Natural killer cell (primary cell): ENCODE measurements at regions not wholly inside any gene's neighbourhood (a gene's known extent, or its start where the extent isn't known, plus 50 kb on each side); places are given as distances from the start of the nearest gene placed in this dataset.
"Not testable (repeated sequence)": the region's sequence is repeated elsewhere in the genome, so short reads cannot be mapped to it uniquely, and the experiment has no call there.

ENCODE experiments used
- ATAC-seq, 3 donors: fragments of 150-1000 bp in 2 of 3; fragments of 200-7000 bp in 1 of 3; cut with Tn5 transposase; 1 replicate in 1 of 3; 2 replicates in 2 of 3; pipeline ENCODE4 v1.10.0; 2021; ENCODE audit warnings: mild to moderate bottlenecking in 2 of 3, moderate library complexity in 2 of 3
- DNase-seq, 2 donors: peaks; one replicate each; pipeline versions ENCODE4 v3.0.0 to v3.0.0-alpha.2; 2013 to 2021; ENCODE audit warnings: mixed read lengths in 1 of 2
- H3K27ac ChIP-seq: one replicate; pipeline ENCODE4 v1.5.1; 2013; ENCODE audit warnings: mild to moderate bottlenecking, low read length
- H3K27me3 ChIP-seq: one replicate; pipeline ENCODE4 v1.6.1; 2013; ENCODE audit warnings: low read length; ENCODE audit not compliant: control insufficient read depth, insufficient read depth
- H3K36me3 ChIP-seq: one replicate; pipeline ENCODE4 v1.6.1; 2013; ENCODE audit warnings: low read length; ENCODE audit not compliant: control insufficient read depth, insufficient read depth
- H3K4me1 ChIP-seq: one replicate; pipeline ENCODE4 v1.6.1; 2013; ENCODE audit warnings: low read length; ENCODE audit not compliant: control insufficient read depth, insufficient read depth
- H3K4me3 ChIP-seq: one replicate; pipeline ENCODE4 v1.5.1; 2013; ENCODE audit warnings: low read length
- H3K9me3 ChIP-seq: one replicate; pipeline ENCODE4 v1.6.1; 2013; ENCODE audit warnings: low read length; ENCODE audit not compliant: control insufficient read depth, insufficient read depth
- H3K27ac Mint-ChIP-seq, 2 donors: one replicate each; pipeline ENCODE4 v1.8.0; 2022; ENCODE audit warnings: mild to moderate bottlenecking in 2 of 2, mixed read lengths in 2 of 2, moderate library complexity in 1 of 2
- H3K27me3 Mint-ChIP-seq, 2 donors: one replicate each; pipeline ENCODE4 v1.8.0; 2022; ENCODE audit warnings: low read depth in 2 of 2, mixed read lengths in 2 of 2
- H3K36me3 Mint-ChIP-seq: one replicate; pipeline ENCODE4 v1.8.0; 2022; ENCODE audit warnings: mixed read lengths
- H3K4me1 Mint-ChIP-seq, 2 donors: one replicate each; pipeline ENCODE4 v1.8.0; 2022; ENCODE audit warnings: mixed read lengths in 2 of 2
- H3K4me3 Mint-ChIP-seq: one replicate; pipeline ENCODE4 v1.8.0; 2022; ENCODE audit warnings: mild to moderate bottlenecking, moderate library complexity, mixed read lengths
- H3K9me3 Mint-ChIP-seq, 2 donors: one replicate each; pipeline ENCODE4 v1.8.0; 2022; ENCODE audit warnings: mixed read lengths in 2 of 2
- WGBS: methylation state at CpG from one replicate; pipeline ENCODE4 v1.1.7; 2013; ENCODE audit warnings: missing lambda C conversion rate; ENCODE audit not compliant: insufficient coverage; 5-methylcytosine and 5-hydroxymethylcytosine counted together
- intact Hi-C: fragments of 100-400 bp; cut with micrococcal nuclease; formaldehyde crosslinking; loops from one replicate; pipeline ENCODE4 v1.14.2; 2022
- TF ChIP-seq, protein P1 (sequence below): fragments of 200-600 bp; IDR thresholded peaks from one replicate; pipeline ENCODE4 v1.8.0; 2022; ENCODE audit warnings: antibody characterized with exemption

DNA sequence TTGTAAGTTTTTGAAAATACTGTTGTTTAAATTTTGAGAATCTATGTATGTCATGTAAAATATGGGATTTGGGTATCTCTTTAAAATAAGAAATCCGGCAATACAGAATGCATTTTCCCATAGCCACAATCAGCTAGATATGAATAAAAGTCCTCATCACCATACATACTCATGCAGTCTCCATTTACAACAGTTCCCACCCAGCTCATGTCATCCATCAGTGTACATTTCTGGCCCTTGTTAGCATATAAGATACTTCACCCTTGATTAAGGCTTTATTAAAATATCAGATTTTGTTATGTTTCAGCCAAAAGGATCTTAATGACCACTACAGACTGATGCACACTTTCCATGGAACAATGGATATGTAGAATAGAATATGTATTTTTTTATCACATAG, 218.0 kb downstream of the DPY19L2 start:
- DNase-seq (no peak), ATAC-seq (no peak)
- no peaks in the 10 kb centered on the region for H3K4me1 ChIP-seq
- H3K9me3 ChIP-seq, result no peaks in the 10 kb centered on the region
- H3K4me3 ChIP-seq, result no peak overlapping the region
- H3K4me3 Mint-ChIP-seq, result no peak overlapping the region
- TF ChIP-seq, protein P1, sequence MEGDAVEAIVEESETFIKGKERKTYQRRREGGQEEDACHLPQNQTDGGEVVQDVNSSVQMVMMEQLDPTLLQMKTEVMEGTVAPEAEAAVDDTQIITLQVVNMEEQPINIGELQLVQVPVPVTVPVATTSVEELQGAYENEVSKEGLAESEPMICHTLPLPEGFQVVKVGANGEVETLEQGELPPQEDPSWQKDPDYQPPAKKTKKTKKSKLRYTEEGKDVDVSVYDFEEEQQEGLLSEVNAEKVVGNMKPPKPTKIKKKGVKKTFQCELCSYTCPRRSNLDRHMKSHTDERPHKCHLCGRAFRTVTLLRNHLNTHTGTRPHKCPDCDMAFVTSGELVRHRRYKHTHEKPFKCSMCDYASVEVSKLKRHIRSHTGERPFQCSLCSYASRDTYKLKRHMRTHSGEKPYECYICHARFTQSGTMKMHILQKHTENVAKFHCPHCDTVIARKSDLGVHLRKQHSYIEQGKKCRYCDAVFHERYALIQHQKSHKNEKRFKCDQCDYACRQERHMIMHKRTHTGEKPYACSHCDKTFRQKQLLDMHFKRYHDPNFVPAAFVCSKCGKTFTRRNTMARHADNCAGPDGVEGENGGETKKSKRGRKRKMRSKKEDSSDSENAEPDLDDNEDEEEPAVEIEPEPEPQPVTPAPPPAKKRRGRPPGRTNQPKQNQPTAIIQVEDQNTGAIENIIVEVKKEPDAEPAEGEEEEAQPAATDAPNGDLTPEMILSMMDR, result no peak
- no peak overlapping the region for H3K27ac ChIP-seq
- H3K4me1 Mint-ChIP-seq, result no peaks in the 10 kb centered on the region
- H3K27ac Mint-ChIP-seq, result no peak overlapping the region
- WGBS, result 100% methylated on average over 1 of the region's 1 CpG
- H3K36me3 ChIP-seq, result no peaks in the 10 kb centered on the region
- H3K36me3 Mint-ChIP-seq, result no peaks in the 10 kb centered on the region
- intact Hi-C loops, result no loop called here
- no peaks in the 10 kb centered on the region for H3K27me3 ChIP-seq
- peaks cover 0 to 2% of the 10 kb centered on the region in 2 donors for H3K9me3 Mint-ChIP-seq
- no peaks in the 10 kb centered on the region for H3K27me3 Mint-ChIP-seq

DNA sequence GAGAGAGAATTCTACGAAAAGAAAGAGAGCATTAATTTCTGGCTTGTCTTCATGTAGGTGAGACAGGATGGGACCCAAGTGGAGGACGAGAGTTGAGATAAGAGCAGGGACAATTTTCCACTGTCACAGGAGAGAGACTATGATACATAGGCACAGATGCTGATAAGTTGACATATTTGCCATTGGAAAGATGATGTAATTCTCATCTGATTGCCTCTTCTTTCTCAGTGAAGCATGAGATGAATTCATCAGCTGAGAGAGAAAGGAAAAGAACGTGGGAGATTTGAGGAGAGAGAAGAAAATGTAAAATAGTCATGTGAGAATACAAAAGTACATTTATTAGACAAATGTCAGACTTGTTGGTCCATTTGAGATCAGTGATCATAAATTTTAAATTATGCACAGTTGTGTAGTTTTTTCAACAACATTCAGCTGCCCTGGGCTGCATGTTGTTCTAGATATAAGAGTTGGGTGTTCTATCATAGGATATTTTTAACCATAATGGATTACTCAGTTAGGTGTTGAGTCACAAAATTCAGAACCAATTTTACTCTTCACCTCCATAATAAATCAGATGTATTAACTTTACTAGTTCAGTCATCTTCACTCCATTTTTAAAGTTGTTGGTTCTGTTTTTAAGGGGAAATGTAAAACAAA, 222.9 kb downstream of the DPY19L2 start:
- no peak overlapping the region for H3K27ac Mint-ChIP-seq
- H3K9me3 Mint-ChIP-seq, result peaks cover 10 to 11% of the 10 kb centered on the region in 2 donors
- ATAC-seq, result no peak
- Histone ChIP-seq H3K27me3 (no peaks in the 10 kb centered on the region), H3K4me3 (no peak overlapping the region), H3K9me3 (no peaks in the 10 kb centered on the region), H3K4me1 (no peaks in the 10 kb centered on the region), H3K36me3 (no peaks in the 10 kb centered on the region), H3K27ac (no peak overlapping the region)
- H3K36me3 Mint-ChIP-seq, result no peaks in the 10 kb centered on the region
- intact Hi-C loops, result no loop called here
- DNase-seq, result no peak
- no peak overlapping the region for H3K4me3 Mint-ChIP-seq
- TF ChIP-seq, protein P1, result no peak
- WGBS, result 72% methylated on average over 3 of the region's 3 CpGs
- H3K27me3 Mint-ChIP-seq, result peaks cover 0 to 2% of the 10 kb centered on the region in 2 donors
- H3K4me1 Mint-ChIP-seq, result no peaks in the 10 kb centered on the region

DNA sequence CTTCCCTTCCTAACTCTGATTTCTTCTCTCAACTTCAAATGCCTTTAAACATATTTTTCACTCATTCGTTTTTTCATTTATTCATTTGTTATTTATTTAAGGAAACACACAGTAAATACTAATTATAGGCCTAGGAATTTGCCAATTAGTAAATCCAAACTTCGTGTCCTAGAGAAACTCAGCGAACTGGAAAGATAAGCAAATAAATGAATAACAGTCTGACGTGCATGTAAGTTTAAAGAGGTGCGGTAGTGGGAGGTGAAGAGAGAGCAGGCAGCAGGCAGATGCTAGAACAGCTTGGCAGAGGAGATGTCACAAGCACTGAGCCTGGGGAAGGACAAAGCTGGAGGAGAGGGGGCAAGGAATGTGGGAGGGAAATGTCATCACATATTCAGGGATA, 228.2 kb downstream of the DPY19L2 start:
- H3K27me3 ChIP-seq, result no peaks in the 10 kb centered on the region
- H3K4me3 Mint-ChIP-seq, result no peak overlapping the region
- ATAC-seq (no peak), DNase-seq (no peak)
- H3K27ac Mint-ChIP-seq, result no peak overlapping the region
- H3K27me3 Mint-ChIP-seq, result peaks cover 0 to 2% of the 10 kb centered on the region in 2 donors
- H3K36me3 Mint-ChIP-seq, result no peaks in the 10 kb centered on the region
- no peak overlapping the region for H3K4me3 ChIP-seq
- no peaks in the 10 kb centered on the region for H3K9me3 ChIP-seq
- H3K4me1 Mint-ChIP-seq, result no peaks in the 10 kb centered on the region
- no peaks in the 10 kb centered on the region for H3K36me3 ChIP-seq
- WGBS, result 91% methylated on average over 4 of the region's 5 CpGs
- TF ChIP-seq, protein P1, result no peak
- intact Hi-C loops, result no loop called here
- H3K27ac ChIP-seq, result no peak overlapping the region
- peaks cover 14 to 16% of the 10 kb centered on the region in 2 donors for H3K9me3 Mint-ChIP-seq
- no peaks in the 10 kb centered on the region for H3K4me1 ChIP-seq

DNA sequence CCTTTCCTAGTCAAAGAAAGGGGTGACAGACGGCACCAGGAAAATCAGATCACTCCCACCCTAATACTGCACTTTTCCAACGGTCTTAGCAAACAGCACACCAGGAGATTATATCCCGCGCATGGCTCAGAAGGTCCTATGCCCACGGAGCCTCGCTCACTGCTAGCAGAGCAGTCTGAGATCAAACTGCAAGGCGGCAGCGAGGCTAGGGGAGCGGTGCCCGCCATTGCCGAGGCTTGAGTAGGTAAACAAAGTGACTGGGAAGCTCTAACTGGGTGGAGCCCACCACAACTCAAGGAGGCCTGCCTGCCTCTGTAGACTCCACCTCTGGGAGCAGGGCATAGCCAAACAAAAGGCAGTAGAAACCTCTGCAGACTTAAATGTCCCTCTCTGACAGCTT, 233.9 kb downstream of the DPY19L2 start:
- intact Hi-C loops, H3K27me3 ChIP-seq, H3K4me1 ChIP-seq, H3K4me3 Mint-ChIP-seq, H3K27me3 Mint-ChIP-seq, H3K9me3 ChIP-seq, H3K9me3 Mint-ChIP-seq, H3K36me3 ChIP-seq, H3K4me1 Mint-ChIP-seq, DNase-seq, H3K27ac ChIP-seq, H3K27ac Mint-ChIP-seq, H3K36me3 Mint-ChIP-seq, H3K4me3 ChIP-seq, ATAC-seq: not testable (repeated sequence)
- WGBS, result 96% methylated on average over 11 of the region's 11 CpGs

DNA sequence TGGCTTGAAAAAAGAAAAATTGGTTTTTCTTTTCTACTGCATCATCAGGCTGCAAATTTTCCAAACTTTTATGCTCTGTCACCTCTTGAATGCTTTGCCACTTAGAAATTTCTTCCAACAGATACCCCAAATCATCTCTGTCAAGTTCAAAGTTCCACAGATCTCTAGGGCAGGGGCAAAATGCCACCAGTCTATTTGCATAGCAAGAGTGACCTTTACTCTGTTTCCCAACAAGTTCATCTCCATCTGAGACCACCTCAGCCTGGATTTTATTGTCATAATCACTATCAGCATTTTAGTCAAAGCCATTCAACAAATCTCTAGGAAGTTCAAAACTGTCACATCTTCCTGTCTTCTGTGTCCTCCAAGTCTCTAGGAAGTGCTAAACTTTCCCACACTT, 240.3 kb downstream of the DPY19L2 start:
- H3K9me3 ChIP-seq, H3K4me3 ChIP-seq, H3K36me3 ChIP-seq, intact Hi-C loops, H3K27ac ChIP-seq, DNase-seq, H3K36me3 Mint-ChIP-seq, H3K4me1 Mint-ChIP-seq, H3K4me3 Mint-ChIP-seq, H3K27me3 Mint-ChIP-seq, ATAC-seq, H3K27ac Mint-ChIP-seq, H3K4me1 ChIP-seq, H3K9me3 Mint-ChIP-seq, H3K27me3 ChIP-seq: not testable (repeated sequence)

DNA sequence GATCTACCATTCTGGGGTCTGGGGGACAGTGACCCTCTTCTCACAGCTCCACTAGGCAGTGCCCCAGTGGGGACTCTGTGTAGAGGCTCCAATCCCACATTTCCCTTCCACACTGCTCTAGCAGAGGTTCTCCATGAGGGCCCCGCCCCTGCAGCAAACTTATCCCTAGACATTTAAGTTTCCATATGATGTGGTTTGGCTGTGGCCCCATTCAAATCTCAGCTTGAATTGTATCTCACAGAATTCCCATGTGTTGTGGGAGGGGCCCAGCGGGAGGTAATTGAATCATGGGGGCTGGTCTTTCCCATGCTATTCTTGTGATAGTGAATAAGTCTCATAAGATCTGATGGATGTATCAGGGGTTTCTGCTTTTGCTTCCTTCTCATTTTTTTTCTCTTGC, 241.3 kb downstream of the DPY19L2 start:
- H3K27me3 Mint-ChIP-seq, DNase-seq, H3K9me3 ChIP-seq, H3K36me3 Mint-ChIP-seq, H3K4me1 Mint-ChIP-seq, H3K27ac ChIP-seq, H3K9me3 Mint-ChIP-seq, H3K4me3 ChIP-seq, H3K36me3 ChIP-seq, H3K4me3 Mint-ChIP-seq, H3K27ac Mint-ChIP-seq, H3K4me1 ChIP-seq, intact Hi-C loops, ATAC-seq, H3K27me3 ChIP-seq: not testable (repeated sequence)
- 100% methylated on average over 1 of the region's 2 CpGs for WGBS
